Adipocyte (in vitro differentiated cells): ENCODE measurements at regions not wholly inside any gene's neighbourhood (a gene's known extent, or its start where the extent isn't known, plus 50 kb on each side); places are given as distances from the start of the nearest gene placed in this dataset.

Source experiments
- DNase-seq: peaks from one replicate; pipeline ENCODE4 v3.0.0-alpha.2; 2015; ENCODE audit warnings: low read depth
- H3K27me3 ChIP-seq: replicated peaks from 2 replicates; pipeline ENCODE4 v1.7.0; 2013; ENCODE audit warnings: mild to moderate bottlenecking, low read length, moderate library complexity; ENCODE audit not compliant: control insufficient read depth, insufficient read depth
- H3K36me3 ChIP-seq: 2 replicates; pipeline ENCODE4 v1.7.0; 2013; ENCODE audit warnings: low read length, mild to moderate bottlenecking, moderate library complexity; ENCODE audit not compliant: control insufficient read depth, insufficient read depth, severe bottlenecking
- H3K4me1 ChIP-seq: 2 replicates; pipeline ENCODE4 v1.7.0; 2013; ENCODE audit warnings: mild to moderate bottlenecking, low read length, moderate library complexity; ENCODE audit not compliant: control insufficient read depth, insufficient read depth
- H3K4me3 ChIP-seq: 2 replicates; pipeline ENCODE4 v1.7.0; 2013; ENCODE audit warnings: mild to moderate bottlenecking, low read length, moderate library complexity
- H3K9ac ChIP-seq: 2 replicates; pipeline ENCODE4 v1.7.0; 2013; ENCODE audit warnings: mild to moderate bottlenecking, low read length, moderate library complexity
- H3K9me3 ChIP-seq: 2 replicates; pipeline ENCODE4 v1.7.0; 2013; ENCODE audit warnings: mild to moderate bottlenecking, low read length, moderate library complexity; ENCODE audit not compliant: control insufficient read depth

DNA sequence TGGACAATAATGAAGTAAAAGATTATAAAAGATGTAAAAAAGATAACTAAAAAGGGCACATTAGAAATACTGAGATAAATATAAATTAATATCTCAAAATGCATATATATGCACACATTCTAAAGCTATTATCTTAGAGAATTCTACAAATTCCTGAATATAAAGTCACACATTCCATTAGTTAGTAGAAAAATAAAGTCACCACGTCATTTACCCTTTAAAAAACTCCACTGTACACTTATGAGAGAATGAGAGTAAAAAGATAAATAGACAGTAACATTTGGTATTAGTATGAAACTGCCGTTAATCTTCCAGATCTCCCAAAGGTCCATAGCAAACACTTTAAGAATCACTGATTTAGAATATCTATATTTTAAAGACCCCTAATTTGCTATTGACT, 67.2 kb upstream of the IL15 start:
- H3K36me3 ChIP-seq, result no peaks in the 10 kb centered on the region
- peak; percentile 38 for DNase-seq
- no peak overlapping the region for H3K4me3 ChIP-seq
- H3K27me3 ChIP-seq, result no peaks in the 10 kb centered on the region
- no peaks in the 10 kb centered on the region for H3K4me1 ChIP-seq
- H3K9ac ChIP-seq, result no peak overlapping the region
- no peaks in the 10 kb centered on the region for H3K9me3 ChIP-seq

DNA sequence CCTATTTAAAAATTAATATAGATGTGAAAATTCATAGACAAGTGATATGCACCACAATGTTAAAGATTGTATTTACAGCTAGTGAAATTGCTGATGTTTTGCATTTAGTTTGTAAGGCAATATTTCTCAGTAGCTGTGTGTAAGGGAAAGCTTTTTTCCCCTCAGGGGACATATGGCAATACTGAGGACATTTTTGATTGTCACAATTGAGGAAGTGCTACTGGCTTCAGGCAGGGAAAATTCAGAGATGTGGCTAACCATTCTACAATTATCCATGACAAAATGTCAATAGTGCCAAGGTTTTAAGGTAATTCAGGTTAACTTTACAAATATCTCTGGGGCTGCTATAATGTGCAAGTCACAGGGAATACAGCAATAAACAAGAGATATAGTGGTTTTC, 66.1 kb upstream of the IL15 start:
- no peaks in the 10 kb centered on the region for H3K27me3 ChIP-seq
- peaks cover under 1% of the 10 kb centered on the region for H3K4me1 ChIP-seq
- H3K36me3 ChIP-seq, result no peaks in the 10 kb centered on the region
- DNase-seq, result no peak
- no peak overlapping the region for H3K4me3 ChIP-seq
- no peak overlapping the region for H3K9ac ChIP-seq
- no peaks in the 10 kb centered on the region for H3K9me3 ChIP-seq

DNA sequence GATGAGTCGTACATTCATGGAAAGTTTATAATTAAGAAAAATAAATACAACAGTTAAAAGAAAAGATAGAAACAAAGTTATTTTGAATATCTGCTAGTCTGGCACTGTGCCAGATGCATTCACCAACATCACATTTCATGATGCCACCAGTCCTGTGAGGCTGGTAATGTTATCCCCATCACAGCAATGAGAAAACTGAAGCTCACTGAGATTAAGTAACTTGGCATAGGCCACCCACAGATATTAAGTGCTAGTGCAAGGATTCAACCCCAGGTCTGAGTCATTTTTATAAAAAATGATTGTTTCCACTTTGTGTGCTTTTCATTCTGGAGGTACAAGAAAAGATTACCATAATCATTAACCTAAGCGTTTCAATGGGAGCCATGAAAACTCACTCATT, 65.0 kb upstream of the IL15 start:
- no peaks in the 10 kb centered on the region for H3K27me3 ChIP-seq
- no peak overlapping the region for H3K9ac ChIP-seq
- H3K4me1 ChIP-seq, result peaks cover 11% of the 10 kb centered on the region
- no peak overlapping the region for H3K4me3 ChIP-seq
- no peaks in the 10 kb centered on the region for H3K36me3 ChIP-seq
- DNase-seq, result peak; percentile 17
- no peaks in the 10 kb centered on the region for H3K9me3 ChIP-seq

DNA sequence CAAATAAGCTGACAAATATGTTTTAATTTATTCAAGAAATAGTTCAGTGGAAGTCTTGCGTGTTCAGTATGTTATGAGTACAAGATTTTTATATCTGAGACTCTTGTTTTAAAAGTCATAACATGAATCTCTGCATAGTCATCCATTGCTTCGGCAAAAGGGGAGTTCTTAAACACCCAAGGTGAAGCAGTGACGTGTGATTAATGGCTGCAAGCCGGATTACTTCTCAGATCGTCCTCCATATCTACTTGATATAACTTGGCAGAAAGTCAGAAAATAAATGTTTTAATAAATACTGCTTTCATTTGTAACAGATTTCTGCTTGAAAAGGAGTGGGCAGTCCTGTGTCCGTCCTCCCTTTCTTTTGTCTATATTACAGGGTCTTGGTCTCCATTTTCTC, 64.6 kb upstream of the IL15 start:
- no peaks in the 10 kb centered on the region for H3K9me3 ChIP-seq
- no peak for DNase-seq
- no peak overlapping the region for H3K9ac ChIP-seq
- no peaks in the 10 kb centered on the region for H3K36me3 ChIP-seq
- H3K4me1 ChIP-seq, result peaks cover 15% of the 10 kb centered on the region
- H3K4me3 ChIP-seq, result no peak overlapping the region
- H3K27me3 ChIP-seq, result no peaks in the 10 kb centered on the region

DNA sequence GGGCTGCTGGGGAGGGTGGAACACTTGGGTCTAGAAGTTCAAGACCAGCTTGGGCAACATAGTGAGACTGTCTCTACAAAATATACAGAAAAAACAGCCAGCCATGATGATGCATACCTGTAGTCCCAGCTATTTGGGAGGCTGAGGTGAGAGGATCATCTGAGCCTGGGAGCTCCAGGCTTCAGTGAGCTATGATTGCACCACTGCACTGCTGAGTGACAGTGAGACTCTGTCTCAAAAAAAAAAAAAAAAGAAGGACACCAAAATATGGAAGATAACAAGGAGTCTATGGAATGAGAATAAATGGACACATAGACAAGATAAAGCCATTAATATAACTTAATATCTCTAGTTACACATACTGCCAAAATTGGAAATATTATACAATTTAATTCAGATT, 62.7 kb upstream of the IL15 start:
- Histone ChIP-seq H3K4me1 (peaks cover 16% of the 10 kb centered on the region), H3K9me3 (no peaks in the 10 kb centered on the region), H3K36me3 (no peaks in the 10 kb centered on the region), H3K9ac (no peak overlapping the region), H3K4me3 (no peak overlapping the region), H3K27me3 (no peaks in the 10 kb centered on the region)
- DNase-seq, result no peak

DNA sequence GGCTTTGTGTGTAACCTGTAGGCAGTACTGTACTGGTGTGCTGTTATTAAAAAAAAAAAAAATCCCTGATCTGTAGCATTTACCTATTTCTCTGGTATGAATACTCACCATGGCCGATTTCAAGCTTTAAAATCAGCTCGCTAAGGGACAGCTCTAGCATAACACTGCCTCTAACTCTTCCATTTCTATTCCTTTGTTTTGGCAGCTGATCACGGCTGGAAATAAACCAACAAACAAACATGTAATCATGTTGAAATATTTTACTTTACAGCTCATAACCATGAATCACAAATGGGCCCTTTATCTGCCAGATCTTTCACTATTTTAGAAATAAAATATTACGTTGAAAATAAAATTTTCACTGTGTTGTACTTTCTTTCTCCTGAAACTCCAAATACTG, 60.5 kb upstream of the IL15 start:
- Histone ChIP-seq H3K4me1 (peaks cover 16% of the 10 kb centered on the region), H3K9me3 (no peaks in the 10 kb centered on the region), H3K27me3 (no peaks in the 10 kb centered on the region), H3K4me3 (peak overlapping the region; percentile 48), H3K36me3 (no peaks in the 10 kb centered on the region), H3K9ac (no peak overlapping the region)
- DNase-seq, result peak; percentile 24

DNA sequence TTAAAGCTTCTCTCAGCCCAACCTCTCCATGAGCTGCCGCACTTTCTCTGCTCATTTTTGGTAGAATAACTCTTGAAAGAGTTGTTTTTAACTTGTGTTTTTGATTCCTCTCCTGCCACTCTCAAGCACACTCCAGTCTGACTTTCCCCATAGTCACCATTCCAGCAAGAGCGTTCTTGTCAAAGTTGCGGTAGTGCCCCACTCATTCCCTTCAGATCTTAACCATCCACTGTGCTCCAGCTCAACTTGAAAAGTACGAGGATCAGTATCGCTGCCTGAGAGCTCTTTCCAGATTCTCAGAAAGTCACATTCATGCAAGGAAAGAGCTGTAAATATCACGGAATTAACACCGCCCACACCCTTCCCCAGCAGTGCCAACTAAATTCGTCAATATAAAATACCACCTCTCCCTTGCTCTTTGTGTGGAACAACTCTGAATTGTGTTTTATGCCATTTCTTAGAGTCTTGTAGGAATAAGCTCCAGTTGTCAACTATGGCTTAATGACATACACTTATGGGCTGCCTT, 59.7 kb upstream of the IL15 start:
- no peak overlapping the region for H3K9ac ChIP-seq
- H3K27me3 ChIP-seq, result no peaks in the 10 kb centered on the region
- no peaks in the 10 kb centered on the region for H3K9me3 ChIP-seq
- no peak overlapping the region for H3K4me3 ChIP-seq
- H3K36me3 ChIP-seq, result no peaks in the 10 kb centered on the region
- no peak for DNase-seq
- H3K4me1 ChIP-seq, result peaks cover 16% of the 10 kb centered on the region

DNA sequence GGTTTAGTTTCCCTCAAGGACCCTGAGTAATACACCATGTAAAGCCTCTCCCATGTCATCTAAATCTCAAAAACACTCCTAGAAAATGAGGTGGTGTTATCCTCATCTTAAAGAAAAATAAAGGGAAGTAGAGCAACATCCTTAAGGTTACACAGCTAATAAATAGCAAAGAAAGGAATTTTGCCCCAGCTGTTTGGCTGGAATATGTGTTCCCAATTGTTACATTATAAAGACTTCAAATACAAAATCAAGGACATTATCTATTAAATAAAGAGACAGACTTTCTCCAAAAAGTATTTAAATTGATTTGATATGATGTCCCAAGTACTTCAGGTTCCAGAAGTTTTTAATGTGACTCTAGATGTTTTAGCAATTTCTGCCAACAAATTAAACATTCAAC, 57.9 kb upstream of the IL15 start:
- Histone ChIP-seq H3K27me3 (no peaks in the 10 kb centered on the region), H3K4me3 (no peak overlapping the region), H3K9me3 (no peaks in the 10 kb centered on the region), H3K9ac (no peak overlapping the region), H3K4me1 (peaks cover 16% of the 10 kb centered on the region), H3K36me3 (no peaks in the 10 kb centered on the region)
- no peak for DNase-seq

DNA sequence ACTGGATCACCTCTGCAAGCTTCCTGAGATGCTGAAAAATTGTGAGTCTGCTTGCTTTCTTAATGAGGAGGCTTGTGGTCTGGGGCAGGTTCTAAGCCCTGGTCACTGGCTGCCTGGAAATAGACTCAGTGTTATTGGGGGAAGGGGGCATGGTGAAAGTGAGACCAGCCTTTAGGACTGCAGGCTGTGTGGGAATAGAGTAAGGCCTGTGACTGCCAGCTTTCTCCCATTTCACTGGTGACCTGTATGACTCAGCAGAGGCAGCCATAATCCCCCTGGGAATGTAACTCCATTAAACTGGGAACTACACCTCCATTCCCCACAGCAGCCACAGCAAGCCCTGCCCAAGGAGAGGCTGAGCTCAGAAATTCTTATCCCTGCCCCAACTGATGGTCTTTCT, 55.9 kb upstream of the IL15 start:
- Histone ChIP-seq H3K27me3 (no peaks in the 10 kb centered on the region), H3K36me3 (no peaks in the 10 kb centered on the region), H3K4me1 (peaks cover 13% of the 10 kb centered on the region), H3K9ac (no peak overlapping the region), H3K4me3 (no peak overlapping the region), H3K9me3 (no peaks in the 10 kb centered on the region)
- no peak for DNase-seq
